HG03025 (cell line): ENCODE measurements at regions not wholly inside any gene's neighbourhood (a gene's known extent, or its start where the extent isn't known, plus 50 kb on each side); places are given as distances from the start of the nearest gene placed in this dataset.

ENCODE experiments used
- ATAC-seq: cut with Tn5 transposase; IDR thresholded peaks from one replicate; pipeline ENCODE4 v1.9.1; 2021; ENCODE audit warnings: mild to moderate bottlenecking, moderate library complexity; ENCODE audit not compliant: unreplicated experiment, low FRiP score

GRCh38 chr18:55651236-55651635, 63.2 kb upstream of the TCF4 start:
- ATAC-seq, result no peak

GRCh38 chr18:55650363-55650870, 62.4 kb upstream of the TCF4 start:
- no peak for ATAC-seq

GRCh38 chr18:55647331-55647730, 59.3 kb upstream of the TCF4 start:
- ATAC-seq, result no peak

- no peak for ATAC-seq
Observed at GRCh38 chr18:55642191-55642590, 54.2 kb upstream of the TCF4 start.

- no peak for ATAC-seq
Observed at GRCh38 chr18:55641486-55641885, 53.5 kb upstream of the TCF4 start.
